Muscle of back (tissue), 3 donors: ENCODE measurements at regions not wholly inside any gene's neighbourhood (a gene's known extent, or its start where the extent isn't known, plus 50 kb on each side); places are given as distances from the start of the nearest gene placed in this dataset.

Experiments used
- DNase-seq, 3 donors: peaks; one replicate each; pipeline versions ENCODE4 v3.0.0 to v3.0.0-alpha.2; 2013

GRCh38 chr4:62899646-62900364 lies 1509.4 kb downstream of the TECRL start:
- no peak for DNase-seq

GRCh38 chr4:62898115-62898514 lies 1511.1 kb downstream of the TECRL start:
- DNase-seq, result no peak

GRCh38 chr4:62896721-62897120 lies 1512.5 kb downstream of the TECRL start:
- no peak for DNase-seq

- DNase-seq, result no peak
Measured at GRCh38 chr4:62881901-62882300, 1527.3 kb downstream of the TECRL start.

GRCh38 chr4:62881210-62881609 lies 1528.0 kb downstream of the TECRL start:
- no peak for DNase-seq

GRCh38 chr4:62872856-62873255 lies 1536.4 kb downstream of the TECRL start:
- no peak for DNase-seq

- DNase-seq, result no peak
Measured at GRCh38 chr4:62871078-62871477, 1538.2 kb downstream of the TECRL start.

- no peak for DNase-seq
Measured at GRCh38 chr4:62870451-62870850, 1538.8 kb downstream of the TECRL start.

- DNase-seq, result no peak
Measured at GRCh38 chr4:62865261-62865660, 1544.0 kb downstream of the TECRL start.

- no peak for DNase-seq
Measured at GRCh38 chr4:62849696-62850095, 1559.6 kb downstream of the TECRL start.

- DNase-seq, result no peak
Measured at GRCh38 chr4:62835631-62836030, 1573.6 kb downstream of the TECRL start.

- no peak for DNase-seq
Measured at GRCh38 chr4:62822306-62822705, 1586.9 kb downstream of the TECRL start.

GRCh38 chr4:62816566-62816965 lies 1592.7 kb downstream of the TECRL start:
- DNase-seq, result no peak

- DNase-seq, result no peak
Measured at GRCh38 chr4:62814510-62815047, 1594.7 kb downstream of the TECRL start.

GRCh38 chr4:62806816-62807215 lies 1602.4 kb downstream of the TECRL start:
- no peak for DNase-seq

GRCh38 chr4:62804075-62804474 lies 1603.9 kb downstream of the ADGRL3 start:
- no peak for DNase-seq

- no peak for DNase-seq
Measured at GRCh38 chr4:62797221-62797620, 1597.1 kb downstream of the ADGRL3 start.

GRCh38 chr4:62791386-62791785 lies 1591.3 kb downstream of the ADGRL3 start:
- DNase-seq, result no peak

- no peak for DNase-seq
Measured at GRCh38 chr4:62771983-62772557, 1571.9 kb downstream of the ADGRL3 start.

- DNase-seq, result no peak
Measured at GRCh38 chr4:62740296-62740695, 1540.2 kb downstream of the ADGRL3 start.

- no peak for DNase-seq
Measured at GRCh38 chr4:62717154-62717553, 1517.0 kb downstream of the ADGRL3 start.

GRCh38 chr4:62711575-62711974 lies 1511.4 kb downstream of the ADGRL3 start:
- no peak for DNase-seq

GRCh38 chr4:62709618-62710252 lies 1509.6 kb downstream of the ADGRL3 start:
- DNase-seq, result peak; percentile 38 to 74 (median 55)
